ENCODE measurements at regions not wholly inside any gene's neighbourhood (a gene's known extent, or its start where the extent isn't known, plus 50 kb on each side); places are given as distances from the start of the nearest gene placed in this dataset.

GRCh38 chr11:88231894-88232482 is 56.7 kb upstream of the RAB38 start:
- DNase-seq: peak in 1 of 2 donors; percentile 26

GRCh38 chr11:88229303-88229702 is 54.1 kb upstream of the RAB38 start:
- no peak for DNase-seq
